Liver (tissue), 7 donors: ENCODE measurements at regions not wholly inside any gene's neighbourhood (a gene's known extent, or its start where the extent isn't known, plus 50 kb on each side); places are given as distances from the start of the nearest gene placed in this dataset.

Experiments used
- DNase-seq: peaks from one replicate; pipeline ENCODE4 v3.0.0-alpha.2; 2017; ENCODE audit warnings: low spot score
- H3K27ac ChIP-seq, 2 donors: one replicate each; pipeline ENCODE4 v1.7.0; 2013; ENCODE audit warnings: inconsistent platforms in 2 of 2, low read length in 2 of 2, control low read depth in 1 of 2, low read depth in 1 of 2, mild to moderate bottlenecking in 1 of 2
- H3K27me3 ChIP-seq, 4 donors: one replicate each; pipeline versions ENCODE4 v1.6.1 to v1.7.0; 2013; ENCODE audit warnings: low read length in 3 of 4, inconsistent platforms in 1 of 4, mild to moderate bottlenecking in 1 of 4, moderate library complexity in 1 of 4; ENCODE audit not compliant: control insufficient read depth in 4 of 4, insufficient read depth in 4 of 4
- H3K36me3 ChIP-seq, 4 donors: one replicate each; pipeline versions ENCODE4 v1.6.1 to v1.7.0; 2013; ENCODE audit warnings: low read length in 3 of 4, mild to moderate bottlenecking in 3 of 4, low read depth in 1 of 4, moderate library complexity in 1 of 4; ENCODE audit not compliant: control insufficient read depth in 4 of 4, insufficient read depth in 3 of 4
- H3K4me1 ChIP-seq, 4 donors: one replicate each; pipeline versions ENCODE4 v1.6.1 to v1.7.0; 2013; ENCODE audit warnings: low read length in 3 of 4, mild to moderate bottlenecking in 3 of 4, moderate library complexity in 1 of 4; ENCODE audit not compliant: control insufficient read depth in 4 of 4, insufficient read depth in 4 of 4
- H3K4me3 ChIP-seq, 3 donors: one replicate each; pipeline versions ENCODE4 v1.6.1 to v1.7.0; 2013; ENCODE audit warnings: low read length in 3 of 3, control low read depth in 1 of 3, low read depth in 1 of 3, mild to moderate bottlenecking in 1 of 3
- H3K9ac ChIP-seq, 2 donors: one replicate each; pipeline ENCODE4 v1.7.0; 2013; ENCODE audit warnings: low read length in 2 of 2, mild to moderate bottlenecking in 2 of 2, moderate library complexity in 2 of 2, control low read depth in 1 of 2, low read depth in 1 of 2
- H3K9me3 ChIP-seq, 4 donors: one replicate each; pipeline versions ENCODE4 v1.6.1 to v1.7.0; 2013; ENCODE audit warnings: low read length in 3 of 4; ENCODE audit not compliant: control insufficient read depth in 4 of 4
- ATF3 ChIP-seq: IDR thresholded peaks from 2 replicates; pipeline ENCODE4 v1.6.1; 2016; ENCODE audit warnings: antibody characterized with exemption
- FOXA1 ChIP-seq: IDR thresholded peaks from 2 replicates; pipeline ENCODE4 v1.6.1; 2016; ENCODE audit warnings: antibody characterized with exemption
- FOXA2 ChIP-seq: IDR thresholded peaks from 2 replicates; pipeline ENCODE4 v1.6.1; 2016; ENCODE audit warnings: antibody characterized with exemption
- GABPA ChIP-seq, 2 donors: IDR thresholded peaks in 1 of 2; conservative IDR thresholded peaks in 1 of 2; 2 replicates each; pipeline ENCODE4 v1.6.1; 2016; ENCODE audit warnings: antibody characterized with exemption in 2 of 2, mild to moderate bottlenecking in 1 of 2, moderate library complexity in 1 of 2
- HNF4G ChIP-seq: IDR thresholded peaks from 2 replicates; pipeline ENCODE4 v1.6.1; 2016; ENCODE audit warnings: antibody characterized with exemption
- JUND ChIP-seq, 2 donors: IDR thresholded peaks; 2 replicates each; pipeline ENCODE4 v1.6.1; 2016; ENCODE audit warnings: antibody characterized with exemption in 2 of 2
- RXRA ChIP-seq, 2 donors: IDR thresholded peaks; 2 replicates each; pipeline ENCODE4 v1.6.1; 2017 to 2018; ENCODE audit warnings: antibody characterized with exemption in 2 of 2, mild to moderate bottlenecking in 1 of 2
- TAF1 ChIP-seq: conservative IDR thresholded peaks from 2 replicates; pipeline ENCODE4 v1.6.1; 2016; ENCODE audit warnings: antibody characterized with exemption, mild to moderate bottlenecking
- YY1 ChIP-seq: IDR thresholded peaks from 2 replicates; pipeline ENCODE4 v1.6.1; 2016; ENCODE audit warnings: antibody characterized with exemption, mild to moderate bottlenecking
- ZBTB33 ChIP-seq: IDR thresholded peaks from 2 replicates; pipeline ENCODE4 v1.6.1; 2016; ENCODE audit warnings: antibody characterized with exemption
- WGBS: extraction: QIAGEN DNeasy Blood & Tissue Kit; methylation state at CpG from one replicate; pipeline ENCODE4 v1.1.7; 2013; 5-methylcytosine and 5-hydroxymethylcytosine counted together
- donor health status: healthy.
- donor health status: healthy.
- donor health status: healthy.
- donor health status: healthy.

DNA sequence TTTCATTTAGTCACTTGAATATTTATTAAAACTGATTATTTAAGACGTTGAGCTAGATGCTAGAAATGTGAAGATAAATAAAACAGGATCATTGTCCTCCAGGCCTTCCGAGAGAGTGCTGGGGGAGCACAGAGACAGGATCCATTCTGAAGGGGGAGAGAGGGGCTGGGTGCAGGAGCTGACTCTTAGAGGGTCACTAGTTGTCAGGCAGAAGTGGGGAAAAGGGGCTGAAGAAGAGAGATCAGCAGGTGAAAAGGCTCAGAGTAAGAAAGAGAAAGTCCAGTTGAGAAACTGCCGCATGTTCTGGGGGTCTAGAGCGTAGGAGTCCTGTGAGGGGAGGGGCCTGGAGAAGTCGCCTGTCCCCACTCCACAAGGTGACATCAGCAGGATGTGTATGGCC lies 206.2 kb upstream of the SNX19 start:
- H3K27ac ChIP-seq, result no peak overlapping the region
- TF ChIP-seq YY1, result no peak
- no peak for TF ChIP-seq FOXA1
- TF ChIP-seq TAF1, result no peak
- TF ChIP-seq ZBTB33, result no peak
- H3K9ac ChIP-seq, result no peak overlapping the region
- 67% methylated on average over 5 of the region's 5 CpGs for WGBS
- no peaks in the 10 kb centered on the region for H3K4me1 ChIP-seq
- H3K9me3 ChIP-seq, result peaks cover 0 to 7% (median under 1%) of the 10 kb centered on the region in 4 donors
- H3K27me3 ChIP-seq, result no peaks in the 10 kb centered on the region
- no peak overlapping the region for H3K4me3 ChIP-seq
- DNase-seq, result no peak
- no peaks in the 10 kb centered on the region for H3K36me3 ChIP-seq

DNA sequence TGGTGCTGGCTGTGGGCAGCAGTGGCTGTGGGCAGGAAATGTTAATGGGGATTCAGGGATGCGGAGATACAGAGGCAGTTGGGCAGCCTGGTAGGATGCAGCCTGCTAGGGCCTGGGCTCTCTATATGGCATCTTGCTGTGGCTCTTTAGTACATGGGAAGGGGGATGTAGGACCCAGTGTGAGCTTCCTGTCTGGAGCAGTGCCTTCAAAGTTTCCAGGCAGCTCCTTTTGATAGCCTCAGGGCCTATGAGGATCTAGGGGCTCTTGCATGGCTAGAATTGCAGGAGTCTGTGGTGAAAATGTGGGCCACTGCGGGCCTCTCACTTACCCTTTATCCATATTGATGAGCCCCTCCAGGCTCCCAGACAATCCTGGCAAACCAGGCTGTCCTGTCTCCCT lies 213.2 kb upstream of the SNX19 start:
- Histone ChIP-seq H3K4me1 (no peaks in the 10 kb centered on the region), H3K36me3 (no peaks in the 10 kb centered on the region), H3K9ac (no peak overlapping the region), H3K27ac (no peak overlapping the region), H3K4me3 (no peak overlapping the region), H3K9me3 (peaks cover 2 to 19% (median 5%) of the 10 kb centered on the region in 4 donors), H3K27me3 (no peaks in the 10 kb centered on the region)
- TF ChIP-seq RXRA (IDR thresholded peaks at IDR 0.05), result no peak
- no peak for TF ChIP-seq GABPA (IDR thresholded peaks at IDR 0.05 in 1 of 2, conservative IDR thresholded peaks at IDR 0.05 in 1 of 2)
- 82% methylated on average over 2 of the region's 2 CpGs for WGBS
- no peak for DNase-seq

GRCh38 chr11:131135611-131136010 lies 219.3 kb upstream of the SNX19 start:
- H3K9ac ChIP-seq, result no peak overlapping the region
- H3K4me3 ChIP-seq, result no peak overlapping the region
- no peak for TF ChIP-seq ZBTB33
- H3K4me1 ChIP-seq, result no peaks in the 10 kb centered on the region
- H3K27ac ChIP-seq, result no peak overlapping the region
- peaks cover 0 to 10% (median 1%) of the 10 kb centered on the region in 4 donors for H3K27me3 ChIP-seq
- 43% methylated on average over 3 of the region's 3 CpGs for WGBS
- DNase-seq, result no peak
- no peaks in the 10 kb centered on the region for H3K9me3 ChIP-seq
- H3K36me3 ChIP-seq, result no peaks in the 10 kb centered on the region

- TF ChIP-seq TAF1 (no peak), RXRA (IDR thresholded peaks at IDR 0.05) (no peak), ATF3 (no peak), JUND (IDR thresholded peaks at IDR 0.05) (no peak), HNF4G (no peak), FOXA2 (no peak)
- DNase-seq, result no peak
- Histone ChIP-seq H3K9me3 (no peaks in the 10 kb centered on the region), H3K4me1 (no peaks in the 10 kb centered on the region), H3K27ac (no peak overlapping the region), H3K27me3 (peaks cover 0 to 10% (median 1%) of the 10 kb centered on the region in 4 donors), H3K9ac (no peak overlapping the region), H3K4me3 (no peak overlapping the region), H3K36me3 (no peaks in the 10 kb centered on the region)
- 53% methylated on average over 1 of the region's 1 CpG for WGBS
Measured at GRCh38 chr11:131136486-131136885, 220.2 kb upstream of the SNX19 start.
